GM23248 (cell line): ENCODE measurements at regions not wholly inside any gene's neighbourhood (a gene's known extent, or its start where the extent isn't known, plus 50 kb on each side); places are given as distances from the start of the nearest gene placed in this dataset.

Source experiments
- EZH2 ChIP-seq: fragments of 200-600 bp; sonication (generic); IDR thresholded peaks from 2 replicates; pipeline ENCODE4 v1.6.1; 2018; ENCODE audit warnings: antibody characterized with exemption, mild to moderate bottlenecking; ENCODE audit not compliant: insufficient read depth, poor library complexity, severe bottlenecking
- EZH2phosphoT487 ChIP-seq: fragments of 200-600 bp; sonication (generic); IDR thresholded peaks from 2 replicates; pipeline ENCODE4 v1.6.1; 2018; ENCODE audit warnings: antibody characterized with exemption, moderate library complexity, mild to moderate bottlenecking, low read depth; ENCODE audit not compliant: insufficient read depth

DNA sequence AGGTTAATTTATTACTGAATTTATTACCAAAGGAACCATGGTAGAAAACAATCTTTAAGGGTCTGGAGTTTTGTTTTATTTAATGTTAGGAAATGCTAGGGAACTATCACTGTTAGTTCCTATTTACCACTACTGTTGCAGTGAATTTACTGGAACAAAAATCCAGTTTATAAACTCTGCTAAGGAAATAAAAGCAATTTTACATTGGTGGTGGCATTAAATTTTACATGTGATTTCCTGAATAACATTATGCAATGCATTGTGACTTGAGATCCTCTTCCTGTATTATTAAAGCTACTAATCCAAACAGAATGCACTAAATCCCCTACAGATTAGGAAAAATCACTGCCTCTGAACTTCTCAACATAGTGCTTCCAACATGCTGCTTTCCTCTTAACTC, 599.5 kb upstream of the PTGER4 start:
- TF ChIP-seq EZH2 (no peak), EZH2phosphoT487 (no peak)
